ENCODE measurements at regions not wholly inside any gene's neighbourhood (a gene's known extent, or its start where the extent isn't known, plus 50 kb on each side); places are given as distances from the start of the nearest gene placed in this dataset.

- TF ChIP-seq, protein P1, sequence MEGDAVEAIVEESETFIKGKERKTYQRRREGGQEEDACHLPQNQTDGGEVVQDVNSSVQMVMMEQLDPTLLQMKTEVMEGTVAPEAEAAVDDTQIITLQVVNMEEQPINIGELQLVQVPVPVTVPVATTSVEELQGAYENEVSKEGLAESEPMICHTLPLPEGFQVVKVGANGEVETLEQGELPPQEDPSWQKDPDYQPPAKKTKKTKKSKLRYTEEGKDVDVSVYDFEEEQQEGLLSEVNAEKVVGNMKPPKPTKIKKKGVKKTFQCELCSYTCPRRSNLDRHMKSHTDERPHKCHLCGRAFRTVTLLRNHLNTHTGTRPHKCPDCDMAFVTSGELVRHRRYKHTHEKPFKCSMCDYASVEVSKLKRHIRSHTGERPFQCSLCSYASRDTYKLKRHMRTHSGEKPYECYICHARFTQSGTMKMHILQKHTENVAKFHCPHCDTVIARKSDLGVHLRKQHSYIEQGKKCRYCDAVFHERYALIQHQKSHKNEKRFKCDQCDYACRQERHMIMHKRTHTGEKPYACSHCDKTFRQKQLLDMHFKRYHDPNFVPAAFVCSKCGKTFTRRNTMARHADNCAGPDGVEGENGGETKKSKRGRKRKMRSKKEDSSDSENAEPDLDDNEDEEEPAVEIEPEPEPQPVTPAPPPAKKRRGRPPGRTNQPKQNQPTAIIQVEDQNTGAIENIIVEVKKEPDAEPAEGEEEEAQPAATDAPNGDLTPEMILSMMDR (optimal IDR thresholded peaks at IDR 0.05 in 1 of 3, IDR thresholded peaks at IDR 0.05 in 1 of 3, conservative IDR thresholded peaks at IDR 0.05 in 1 of 3; ENCODE audit: extremely low read depth in 1 of 3, insufficient read depth in 2 of 3, low read length in 3 of 3) = no peak
- no peak for TF ChIP-seq EZH2 (IDR thresholded peaks at IDR 0.05; ENCODE audit: low read length)
These were observed 1894.9 kb upstream of the LRRTM1 start for GRCh38 chr2:82199493-82199852.
